ENCODE measurements at regions not wholly inside any gene's neighbourhood (a gene's known extent, or its start where the extent isn't known, plus 50 kb on each side); places are given as distances from the start of the nearest gene placed in this dataset.

DNA sequence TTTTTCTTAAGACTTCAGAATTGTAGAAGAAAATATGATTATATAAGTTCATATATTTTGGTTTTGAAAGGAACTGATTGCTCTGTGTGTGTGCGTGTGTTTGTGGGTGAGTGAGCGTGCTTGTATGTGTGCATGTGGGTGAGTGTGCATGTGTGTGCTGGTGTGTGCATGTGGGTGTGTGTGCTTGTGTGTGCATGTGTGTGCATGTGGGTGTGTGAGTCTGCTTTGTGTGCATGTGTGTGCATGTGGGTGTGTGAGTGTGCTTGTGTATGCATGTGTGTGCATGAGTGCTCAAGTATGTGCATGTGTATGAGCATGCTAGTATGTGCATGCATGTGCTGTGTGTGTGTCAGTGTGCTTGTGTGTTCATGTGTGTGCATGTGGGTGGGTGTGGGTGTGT is 238.5 kb downstream of the CDC5L start (continued):
- TF ChIP-seq ZNF219 (CRISPR knock-in tag; IDR thresholded peaks at IDR 0.05; ENCODE audit: borderline replicate concordance) (no peak), CREM (CRISPR knock-in tag; IDR thresholded peaks at IDR 0.05) (no peak), ZNF121 (CRISPR knock-in tag; IDR thresholded peaks at IDR 0.05) (no peak)

DNA sequence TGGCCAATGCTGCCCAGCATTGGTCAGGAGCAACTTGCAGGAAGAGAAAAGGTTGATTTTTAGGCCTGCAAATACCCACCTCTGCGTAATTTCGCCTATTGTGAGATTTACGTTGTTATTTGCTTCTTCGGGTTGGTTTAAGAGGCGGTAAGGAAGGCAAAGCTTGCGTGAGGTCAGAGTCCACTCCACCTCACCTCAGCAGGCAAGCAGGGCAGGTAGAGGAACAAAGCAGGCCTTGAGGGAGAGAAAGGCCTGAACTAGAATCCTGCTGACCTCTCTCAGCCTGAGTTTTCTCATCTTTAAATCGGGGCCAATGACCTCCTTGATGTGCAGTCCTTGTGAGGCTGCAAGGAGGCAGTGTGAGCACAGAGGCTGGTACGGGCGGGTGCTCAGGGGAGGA is 239.1 kb downstream of the CDC5L start:
- no peak for DNase-seq (ENCODE audit: low spot score)
- H3K27me3 Mint-ChIP-seq (ENCODE audit: low read depth) = peaks cover 4% of the 10 kb centered on the region
- CTCF ChIA-PET = interaction anchor here (1.0 to 8.4 kb wide), 4 partner anchors 33 to 1296 kb away, joined by 4 to 186 read pairs (median 12); no protein-coding TSS in a partner anchor
- TF ChIP-seq, protein P1, sequence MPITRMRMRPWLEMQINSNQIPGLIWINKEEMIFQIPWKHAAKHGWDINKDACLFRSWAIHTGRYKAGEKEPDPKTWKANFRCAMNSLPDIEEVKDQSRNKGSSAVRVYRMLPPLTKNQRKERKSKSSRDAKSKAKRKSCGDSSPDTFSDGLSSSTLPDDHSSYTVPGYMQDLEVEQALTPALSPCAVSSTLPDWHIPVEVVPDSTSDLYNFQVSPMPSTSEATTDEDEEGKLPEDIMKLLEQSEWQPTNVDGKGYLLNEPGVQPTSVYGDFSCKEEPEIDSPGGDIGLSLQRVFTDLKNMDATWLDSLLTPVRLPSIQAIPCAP (CRISPR knock-in tag; IDR thresholded peaks at IDR 0.05) = no peak
- TF ChIP-seq, protein P2, sequence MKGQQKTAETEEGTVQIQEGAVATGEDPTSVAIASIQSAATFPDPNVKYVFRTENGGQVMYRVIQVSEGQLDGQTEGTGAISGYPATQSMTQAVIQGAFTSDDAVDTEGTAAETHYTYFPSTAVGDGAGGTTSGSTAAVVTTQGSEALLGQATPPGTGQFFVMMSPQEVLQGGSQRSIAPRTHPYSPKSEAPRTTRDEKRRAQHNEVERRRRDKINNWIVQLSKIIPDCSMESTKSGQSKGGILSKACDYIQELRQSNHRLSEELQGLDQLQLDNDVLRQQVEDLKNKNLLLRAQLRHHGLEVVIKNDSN (CRISPR knock-in tag; IDR thresholded peaks at IDR 0.05) = no peak
- TF ChIP-seq ZBTB21 (CRISPR knock-in tag; IDR thresholded peaks at IDR 0.05; ENCODE audit: borderline replicate concordance) (no peak), ESRRA (CRISPR knock-in tag; IDR thresholded peaks at IDR 0.05; ENCODE audit: borderline replicate concordance) (no peak), ZNF121 (CRISPR knock-in tag; IDR thresholded peaks at IDR 0.05) (no peak), SOX15 (CRISPR knock-in tag; IDR thresholded peaks at IDR 0.05) (no peak), ZNF396 (CRISPR knock-in tag; IDR thresholded peaks at IDR 0.05; ENCODE audit: borderline replicate concordance) (no peak), CREB1 (CRISPR knock-in tag; IDR thresholded peaks at IDR 0.05) (no peak), ZNF219 (CRISPR knock-in tag; IDR thresholded peaks at IDR 0.05; ENCODE audit: borderline replicate concordance) (no peak)
- TF ChIP-seq, protein P3, sequence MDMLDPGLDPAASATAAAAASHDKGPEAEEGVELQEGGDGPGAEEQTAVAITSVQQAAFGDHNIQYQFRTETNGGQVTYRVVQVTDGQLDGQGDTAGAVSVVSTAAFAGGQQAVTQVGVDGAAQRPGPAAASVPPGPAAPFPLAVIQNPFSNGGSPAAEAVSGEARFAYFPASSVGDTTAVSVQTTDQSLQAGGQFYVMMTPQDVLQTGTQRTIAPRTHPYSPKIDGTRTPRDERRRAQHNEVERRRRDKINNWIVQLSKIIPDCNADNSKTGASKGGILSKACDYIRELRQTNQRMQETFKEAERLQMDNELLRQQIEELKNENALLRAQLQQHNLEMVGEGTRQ (CRISPR knock-in tag; IDR thresholded peaks at IDR 0.05) = no peak
- TF ChIP-seq, protein P4, sequence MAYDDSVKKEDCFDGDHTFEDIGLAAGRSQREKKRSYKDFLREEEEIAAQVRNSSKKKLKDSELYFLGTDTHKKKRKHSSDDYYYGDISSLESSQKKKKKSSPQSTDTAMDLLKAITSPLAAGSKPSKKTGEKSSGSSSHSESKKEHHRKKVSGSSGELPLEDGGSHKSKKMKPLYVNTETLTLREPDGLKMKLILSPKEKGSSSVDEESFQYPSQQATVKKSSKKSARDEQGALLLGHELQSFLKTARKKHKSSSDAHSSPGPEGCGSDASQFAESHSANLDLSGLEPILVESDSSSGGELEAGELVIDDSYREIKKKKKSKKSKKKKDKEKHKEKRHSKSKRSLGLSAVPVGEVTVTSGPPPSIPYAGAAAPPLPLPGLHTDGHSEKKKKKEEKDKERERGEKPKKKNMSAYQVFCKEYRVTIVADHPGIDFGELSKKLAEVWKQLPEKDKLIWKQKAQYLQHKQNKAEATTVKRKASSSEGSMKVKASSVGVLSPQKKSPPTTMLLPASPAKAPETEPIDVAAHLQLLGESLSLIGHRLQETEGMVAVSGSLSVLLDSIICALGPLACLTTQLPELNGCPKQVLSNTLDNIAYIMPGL (CRISPR knock-in tag; IDR thresholded peaks at IDR 0.05) = no peak
- no peak overlapping the region for H3K4me3 Mint-ChIP-seq
- no peak for ATAC-seq
- 0 out of 2 replicates have a peak overlapping the region, but pooled peaks have one; percentile 55 for H3K27ac Mint-ChIP-seq
- H3K4me1 Mint-ChIP-seq = peaks cover 74% of the 10 kb centered on the region
- POLR2A ChIA-PET = interaction anchor here (0.6 kb wide), 1 partner anchor 151 kb away, joined by 3 read pairs; no protein-coding TSS in a partner anchor
- H3K9me3 Mint-ChIP-seq = no peaks in the 10 kb centered on the region
- no peaks in the 10 kb centered on the region for H3K36me3 Mint-ChIP-seq

DNA sequence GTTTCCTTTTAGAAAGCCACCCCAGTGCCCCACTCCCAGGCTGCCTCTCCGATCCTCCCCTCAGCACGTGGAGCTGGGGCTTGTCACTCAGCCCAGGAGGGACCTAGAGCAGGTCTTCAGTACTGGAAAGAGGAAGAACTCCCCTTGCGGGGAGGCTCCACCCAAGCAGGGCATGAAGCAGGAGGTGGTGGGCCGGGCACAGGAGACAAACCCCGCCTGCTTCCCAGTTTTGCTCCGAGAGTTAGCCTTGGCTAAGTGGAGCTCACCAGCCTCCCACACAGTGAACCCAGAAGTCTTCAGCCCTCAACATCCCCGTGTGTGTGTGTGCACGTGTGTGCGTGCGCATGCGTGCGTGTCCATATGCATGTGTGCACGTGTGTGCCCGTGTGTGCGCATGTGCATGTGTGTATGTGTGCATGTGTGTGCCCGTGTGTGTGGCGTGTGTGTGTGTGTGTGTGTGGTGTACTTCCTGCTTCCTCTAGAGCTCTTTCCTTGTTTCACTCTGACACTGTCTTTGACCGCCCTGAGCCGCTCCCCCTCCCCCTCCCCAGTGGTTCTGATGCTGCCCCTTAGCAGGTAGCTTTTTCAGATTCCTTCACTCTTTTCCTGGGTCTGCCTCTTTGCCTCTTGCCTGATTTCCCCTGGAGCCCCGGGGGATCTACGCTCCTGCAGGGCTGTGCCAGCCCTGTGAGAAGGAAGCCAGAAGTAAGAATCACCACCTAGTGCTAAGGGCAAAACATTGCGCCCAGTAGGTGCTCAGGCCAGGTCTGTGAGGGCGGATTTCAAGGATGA is 239.8 kb downstream of the CDC5L start:
- peak; percentile 40 for DNase-seq (ENCODE audit: low spot score)
- CTCF ChIA-PET = interaction anchor here (0.5 to 8.4 kb wide), 9 partner anchors 28 to 1295 kb away, joined by 4 to 186 read pairs (median 5); no protein-coding TSS in a partner anchor
- no peaks in the 10 kb centered on the region for H3K36me3 Mint-ChIP-seq
- ATAC-seq = peak; percentile 21
- H3K4me1 Mint-ChIP-seq = peaks cover 70% of the 10 kb centered on the region
- H3K27me3 Mint-ChIP-seq (ENCODE audit: low read depth) = peaks cover 4% of the 10 kb centered on the region
- POLR2A ChIA-PET = interaction anchor here (0.6 kb wide), 1 partner anchor 152 kb away, joined by 3 read pairs; no protein-coding TSS in a partner anchor
- H3K4me3 Mint-ChIP-seq = no peak overlapping the region
- H3K9me3 Mint-ChIP-seq = no peaks in the 10 kb centered on the region
- 0 out of 2 replicates have a peak, but pooled peaks have one; percentile 40 for TF ChIP-seq ZNF423 (CRISPR knock-in tag; IDR thresholded peaks at IDR 0.05)
- TF ChIP-seq, protein P5, sequence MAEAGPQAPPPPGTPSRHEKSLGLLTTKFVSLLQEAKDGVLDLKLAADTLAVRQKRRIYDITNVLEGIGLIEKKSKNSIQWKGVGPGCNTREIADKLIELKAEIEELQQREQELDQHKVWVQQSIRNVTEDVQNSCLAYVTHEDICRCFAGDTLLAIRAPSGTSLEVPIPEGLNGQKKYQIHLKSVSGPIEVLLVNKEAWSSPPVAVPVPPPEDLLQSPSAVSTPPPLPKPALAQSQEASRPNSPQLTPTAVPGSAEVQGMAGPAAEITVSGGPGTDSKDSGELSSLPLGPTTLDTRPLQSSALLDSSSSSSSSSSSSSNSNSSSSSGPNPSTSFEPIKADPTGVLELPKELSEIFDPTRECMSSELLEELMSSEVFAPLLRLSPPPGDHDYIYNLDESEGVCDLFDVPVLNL (CRISPR knock-in tag; IDR thresholded peaks at IDR 0.05; ENCODE audit: borderline replicate concordance, low read depth) = no peak
- no peak overlapping the region for H3K27ac Mint-ChIP-seq
